Activated gamma-delta T cell treated with anti-CD3 and anti-CD28 coated beads, Interleukin-2, amount 50 U/mL, for 16 hours (primary cell): ENCODE measurements at regions not wholly inside any gene's neighbourhood (a gene's known extent, or its start where the extent isn't known, plus 50 kb on each side); places are given as distances from the start of the nearest gene placed in this dataset.

Experiments used
- DNase-seq: peaks from one replicate; pipeline ENCODE4 v3.0.0-alpha.2; 2020; ENCODE audit warnings: low read depth

GRCh38 chr13:22061371-22061805 is 390.5 kb downstream of the FGF9 start:
- DNase-seq, result peak; percentile 76

- DNase-seq, result no peak
These were observed 391.0 kb downstream of the FGF9 start for GRCh38 chr13:22061806-22062391.

GRCh38 chr13:22062478-22063205 is 391.8 kb downstream of the FGF9 start:
- no peak for DNase-seq

- DNase-seq, result no peak
These were observed 392.7 kb downstream of the FGF9 start for GRCh38 chr13:22063416-22064124.

GRCh38 chr13:22064854-22065620 is 394.2 kb downstream of the FGF9 start:
- no peak for DNase-seq

GRCh38 chr13:22073718-22074117 is 402.8 kb downstream of the FGF9 start:
- no peak for DNase-seq

GRCh38 chr13:22074403-22074802 is 403.5 kb downstream of the FGF9 start:
- no peak for DNase-seq

- no peak for DNase-seq
These were observed 405.8 kb downstream of the FGF9 start for GRCh38 chr13:22076658-22077057.

- no peak for DNase-seq
These were observed 406.4 kb downstream of the FGF9 start for GRCh38 chr13:22077205-22077683.

- DNase-seq, result no peak
These were observed 406.9 kb downstream of the FGF9 start for GRCh38 chr13:22077764-22078163.

GRCh38 chr13:22079961-22080360 is 409.1 kb downstream of the FGF9 start:
- DNase-seq, result no peak

GRCh38 chr13:22080832-22081231 is 410.0 kb downstream of the FGF9 start:
- DNase-seq, result no peak

GRCh38 chr13:22081430-22081829 is 410.6 kb downstream of the FGF9 start:
- DNase-seq, result no peak

GRCh38 chr13:22082030-22082429 is 411.2 kb downstream of the FGF9 start:
- DNase-seq, result no peak

GRCh38 chr13:22082437-22083100 is 411.7 kb downstream of the FGF9 start:
- DNase-seq, result no peak

- no peak for DNase-seq
These were observed 414.1 kb downstream of the FGF9 start for GRCh38 chr13:22085001-22085400.

GRCh38 chr13:22086597-22087330 is 415.9 kb downstream of the FGF9 start:
- DNase-seq, result no peak

- no peak for DNase-seq
These were observed 419.2 kb downstream of the FGF9 start for GRCh38 chr13:22090106-22090505.

- no peak for DNase-seq
These were observed 420.5 kb downstream of the FGF9 start for GRCh38 chr13:22091222-22091970.

- no peak for DNase-seq
These were observed 421.1 kb downstream of the FGF9 start for GRCh38 chr13:22091971-22092300.
